HS-5 (cell line): ENCODE measurements at regions not wholly inside any gene's neighbourhood (a gene's known extent, or its start where the extent isn't known, plus 50 kb on each side); places are given as distances from the start of the nearest gene placed in this dataset.

Experiments used
- DNase-seq: peaks from one replicate; pipeline ENCODE4 v3.0.0-alpha.2; 2012; ENCODE audit warnings: low read depth

DNA sequence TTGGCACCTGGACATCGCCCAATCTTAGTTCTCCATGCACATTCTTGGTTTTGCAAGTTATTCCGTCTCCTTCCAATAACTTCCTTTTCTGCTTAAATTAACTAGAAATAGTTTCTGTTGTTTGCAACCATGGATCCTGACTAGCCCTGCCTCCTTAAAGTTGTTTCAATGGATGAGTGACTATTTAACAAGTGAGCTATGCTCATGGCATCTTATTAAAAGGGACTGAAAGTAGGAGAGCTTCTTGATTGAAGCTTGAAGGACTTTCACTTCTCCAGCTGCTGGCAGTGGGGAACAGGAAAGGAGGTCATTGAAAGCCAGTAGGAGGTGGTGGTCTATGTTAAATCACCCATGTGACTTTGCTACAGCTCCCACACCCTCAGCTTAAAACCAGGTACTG lies 466.8 kb downstream of the ARHGEF28 start:
- no peak for DNase-seq

DNA sequence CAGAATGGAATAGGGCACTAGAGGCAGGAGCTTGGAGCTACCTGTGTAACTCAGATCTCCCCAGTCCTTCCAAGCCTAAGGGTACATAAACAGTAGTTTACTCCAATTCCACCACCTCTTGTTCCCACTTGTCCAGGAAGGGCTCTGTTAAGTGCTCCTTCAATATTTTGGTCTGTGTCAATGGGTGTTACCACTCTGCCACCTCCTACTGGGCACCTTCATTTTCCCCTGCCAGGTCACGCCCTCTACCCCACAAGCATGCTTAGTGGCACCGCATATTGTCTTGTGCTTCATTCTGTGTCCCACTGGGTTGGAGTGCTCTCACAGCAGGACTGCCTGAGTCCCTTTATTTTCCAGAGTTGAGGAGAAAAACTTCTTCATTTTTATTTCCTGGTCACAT lies 459.8 kb downstream of the ARHGEF28 start:
- no peak for DNase-seq

DNA sequence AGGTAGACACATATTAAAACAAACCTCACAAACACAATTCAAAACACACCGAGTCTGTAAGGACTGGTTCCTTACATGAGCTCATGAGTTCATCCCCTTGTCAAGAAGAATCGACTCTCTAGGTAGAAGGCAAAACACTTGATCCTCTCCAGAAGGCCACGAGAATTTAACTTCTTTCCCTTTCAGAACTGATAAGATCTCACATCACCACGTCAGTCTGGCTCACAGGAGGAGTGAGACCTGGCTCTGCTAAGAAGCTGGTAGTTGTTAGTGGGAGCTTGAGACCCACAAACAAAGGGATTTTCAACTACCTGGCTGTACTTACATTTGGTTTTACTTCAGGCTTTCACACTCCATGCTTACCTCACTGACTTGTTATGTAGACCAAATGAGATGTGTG lies 459.2 kb downstream of the ARHGEF28 start:
- DNase-seq: no peak

DNA sequence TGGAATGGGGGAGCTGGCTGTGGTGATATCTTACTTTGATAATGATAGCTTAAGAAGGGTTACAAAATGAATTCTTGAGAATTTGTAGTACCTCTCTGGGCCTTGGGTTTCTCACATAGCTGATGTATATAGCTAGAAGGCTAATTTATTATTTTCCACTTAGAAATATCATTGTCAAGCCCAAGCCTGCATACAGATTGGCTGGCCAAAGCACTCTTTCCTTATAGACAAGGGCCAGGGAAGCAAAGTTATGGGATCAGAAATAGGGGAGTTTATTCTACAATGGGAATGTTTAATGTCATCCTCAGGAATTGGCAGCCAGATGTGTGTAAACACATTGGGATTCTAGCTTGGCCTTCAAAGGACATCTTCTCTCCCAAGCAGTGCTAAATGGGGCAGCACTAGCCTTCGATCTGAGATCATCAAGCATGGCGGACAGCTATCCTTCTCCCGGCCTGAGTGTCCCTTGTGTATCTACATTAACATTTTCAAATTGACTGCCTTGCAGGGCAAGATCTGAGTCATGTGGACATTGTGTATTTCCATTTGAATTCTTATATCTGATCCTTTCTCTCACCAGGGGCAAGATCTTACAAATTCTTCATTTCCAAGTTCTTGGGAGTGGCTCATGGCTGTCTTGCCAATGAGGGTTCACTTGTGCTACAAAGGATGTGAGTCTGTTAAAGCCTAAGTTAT lies 457.2 kb downstream of the ARHGEF28 start:
- no peak for DNase-seq

DNA sequence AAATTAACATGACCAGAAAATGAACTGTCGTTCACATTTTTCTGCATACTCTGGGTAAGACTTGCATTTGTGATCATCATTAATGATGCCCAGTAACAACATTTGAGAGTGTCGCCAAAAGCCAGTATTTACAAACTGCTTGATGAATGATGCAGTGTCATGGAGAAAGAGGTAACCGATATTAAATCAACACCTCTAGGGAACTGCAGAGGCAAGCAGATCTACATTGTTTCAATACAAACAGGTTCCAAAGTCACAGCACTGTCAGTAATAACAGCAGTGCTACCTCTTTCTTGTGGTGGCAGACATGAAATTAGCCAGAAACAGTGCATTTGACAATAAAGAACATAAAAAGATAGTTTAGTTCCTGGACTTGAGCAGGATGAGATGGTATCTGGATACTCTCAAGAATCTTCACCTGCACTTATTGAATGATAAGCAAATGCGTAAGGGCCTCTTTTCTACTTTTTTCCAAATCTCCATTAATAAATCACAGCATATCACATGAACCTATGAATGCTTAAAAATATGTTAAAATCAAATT lies 456.6 kb downstream of the ARHGEF28 start:
- DNase-seq: no peak

DNA sequence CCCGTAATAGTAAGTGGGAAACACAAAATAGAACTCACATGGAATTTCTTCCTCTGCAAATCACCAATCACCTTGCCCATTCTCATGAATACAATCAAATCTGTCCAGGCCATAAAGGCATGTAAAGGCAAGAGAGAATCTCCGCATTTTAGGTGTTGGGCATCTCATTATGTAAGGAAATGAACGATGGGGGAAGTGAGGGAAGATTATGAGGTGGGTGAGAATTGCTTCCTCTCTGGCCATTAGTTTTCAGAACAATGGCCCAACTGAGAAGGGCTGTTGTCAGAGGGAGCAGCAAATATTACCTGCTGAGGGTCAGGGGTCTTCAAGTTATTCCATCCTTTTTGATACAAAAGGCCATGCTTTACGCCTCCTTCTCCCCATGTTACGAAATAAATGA lies 455.1 kb downstream of the ARHGEF28 start:
- no peak for DNase-seq

DNA sequence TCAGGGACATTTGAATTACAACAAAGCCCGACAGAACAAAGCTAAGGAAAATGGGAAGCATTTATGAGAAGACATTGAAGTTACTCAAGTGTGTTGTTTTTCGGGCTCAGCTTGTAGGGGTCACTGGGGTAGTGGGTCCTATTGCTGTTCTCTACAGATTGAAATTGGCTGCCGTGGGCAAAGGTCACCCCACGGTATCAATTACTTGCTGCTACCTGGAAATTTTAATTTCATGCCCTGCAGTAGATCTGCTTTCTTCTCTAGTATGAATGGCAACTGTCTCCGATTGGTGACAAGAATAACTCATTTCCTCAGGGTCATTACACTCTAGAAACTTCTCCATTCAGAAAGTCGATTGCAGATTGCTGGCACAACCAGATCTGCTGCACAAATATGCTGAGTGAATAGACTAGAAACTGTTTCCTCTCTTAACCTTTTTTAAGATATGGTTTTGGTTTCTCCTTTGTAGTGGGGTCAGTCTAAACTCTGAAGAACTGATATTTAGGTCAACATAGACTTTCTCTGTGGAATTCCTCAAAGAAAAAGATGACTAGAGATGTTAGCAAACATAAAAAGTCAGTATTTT lies 454.1 kb downstream of the ARHGEF28 start:
- no peak for DNase-seq

DNA sequence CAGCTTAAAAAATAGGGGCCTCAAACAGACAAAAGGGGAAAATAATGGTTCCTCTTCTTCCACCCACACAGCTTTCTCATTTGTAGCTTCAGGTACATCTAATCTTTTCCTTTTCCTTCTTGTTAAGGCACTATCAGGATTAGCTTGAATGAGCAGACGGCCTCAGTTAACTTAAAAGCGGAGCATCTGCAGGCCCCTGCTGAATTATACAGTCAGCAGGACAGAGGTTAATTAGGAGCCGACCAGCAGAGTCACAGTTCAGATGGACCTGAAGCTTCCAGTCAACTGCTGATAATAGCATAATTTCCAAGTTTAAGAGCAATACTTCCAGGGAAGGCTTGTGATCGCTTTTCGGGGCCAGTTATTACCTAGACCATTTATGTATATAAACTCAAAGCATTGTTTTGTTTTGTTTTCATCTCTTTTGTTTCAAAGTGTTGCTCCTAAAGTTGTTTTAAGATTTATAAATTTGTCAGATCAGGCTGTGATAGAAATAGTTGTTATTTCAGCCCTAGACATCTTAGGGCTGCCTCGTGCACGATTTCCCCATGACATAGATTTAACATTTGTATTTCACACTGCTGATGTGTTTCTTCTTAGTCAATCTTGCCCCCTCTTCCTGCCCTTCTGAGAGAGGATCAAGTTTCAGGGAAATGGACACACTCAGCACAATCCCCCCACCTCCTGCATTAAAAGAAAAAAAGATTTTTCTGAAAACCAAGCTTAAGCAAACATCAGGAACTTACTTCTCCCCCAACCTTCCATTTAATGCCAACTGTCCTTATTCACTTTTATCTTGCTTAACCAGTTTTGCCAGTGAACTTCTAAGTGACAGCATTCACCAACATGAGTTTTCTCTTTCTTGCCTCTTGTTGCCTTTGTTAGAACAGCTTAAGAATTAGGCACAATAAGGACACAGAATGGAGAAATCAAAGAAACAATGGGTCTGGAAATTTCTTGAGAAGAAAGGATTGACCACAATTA lies 449.8 kb downstream of the ARHGEF28 start:
- no peak for DNase-seq

DNA sequence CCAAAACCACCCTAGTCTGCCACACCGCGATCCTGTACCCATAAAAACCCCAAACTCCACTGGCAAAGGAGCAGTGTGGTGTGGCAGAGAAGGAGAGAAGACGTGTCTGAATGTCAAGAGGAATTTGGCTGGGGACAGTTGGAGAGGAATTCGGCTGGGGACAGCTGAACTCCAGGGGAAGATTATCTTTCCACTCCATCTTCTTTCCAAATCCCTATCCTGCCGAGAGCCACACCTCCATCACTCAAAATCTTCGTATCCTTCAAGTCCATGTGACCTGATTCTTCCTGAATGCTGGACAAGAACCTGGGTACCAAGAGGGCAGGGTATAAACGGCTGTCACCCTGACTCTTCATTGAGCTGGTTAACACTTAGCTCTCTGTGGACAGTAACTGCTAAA lies 448.1 kb downstream of the ARHGEF28 start:
- no peak for DNase-seq

DNA sequence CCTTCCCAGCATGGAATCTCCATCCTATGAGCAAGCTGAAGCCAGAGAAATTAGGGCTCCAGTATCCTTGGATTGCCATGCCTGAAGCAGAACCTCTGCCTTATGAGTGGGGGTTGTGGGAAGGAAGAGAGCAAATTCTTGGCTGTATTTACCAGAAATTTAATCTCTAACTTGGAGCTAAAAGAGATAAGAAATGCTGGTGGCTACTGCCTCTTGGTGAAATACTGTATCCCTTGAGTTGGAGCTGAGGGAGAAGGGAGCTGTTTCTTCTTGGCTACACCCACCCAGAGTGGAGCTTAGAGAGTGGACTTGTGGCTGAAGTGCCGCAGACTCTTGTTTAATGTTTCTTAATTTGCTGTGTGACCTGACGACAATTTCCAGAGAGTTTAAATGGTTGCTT lies 447.3 kb downstream of the ARHGEF28 start:
- no peak for DNase-seq

DNA sequence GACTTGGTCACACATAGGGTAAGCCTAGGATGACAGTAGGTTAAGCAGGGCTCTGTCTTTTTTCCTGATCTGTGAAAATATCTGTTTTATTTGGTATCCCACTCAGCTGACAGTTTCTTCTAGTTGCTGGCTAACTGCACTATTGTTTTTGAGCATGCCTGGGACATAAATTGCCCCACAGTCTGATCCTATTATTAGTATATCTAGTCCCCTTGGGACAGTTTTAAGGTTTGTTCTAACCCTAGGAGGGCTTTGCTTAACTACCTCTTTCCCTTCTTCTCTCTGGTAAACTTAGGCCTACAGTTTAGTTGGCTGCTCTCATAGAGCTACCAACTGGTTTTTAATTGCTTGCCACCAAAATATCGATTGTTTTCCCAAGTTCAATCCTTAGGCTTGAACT lies 446.6 kb downstream of the ARHGEF28 start:
- DNase-seq: no peak

DNA sequence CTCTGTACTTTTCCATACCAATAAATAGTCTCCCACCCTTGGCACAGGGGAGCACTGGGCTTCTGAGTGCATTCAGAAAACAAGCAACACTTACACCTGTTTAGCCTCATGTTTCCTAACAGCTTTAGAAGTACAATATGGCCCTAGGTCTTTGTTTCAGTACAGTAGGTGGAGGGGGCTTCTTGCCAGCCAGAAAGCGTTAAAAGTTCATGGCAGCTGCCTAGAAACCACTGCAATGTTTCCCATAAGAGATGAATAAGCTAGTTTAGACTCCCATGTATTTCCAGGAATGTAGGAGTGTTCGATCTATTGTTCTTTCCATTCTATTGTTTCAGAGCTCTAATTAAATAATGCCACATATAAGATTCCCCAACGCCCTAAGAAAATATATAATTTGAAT lies 444.8 kb downstream of the ARHGEF28 start:
- DNase-seq: no peak

DNA sequence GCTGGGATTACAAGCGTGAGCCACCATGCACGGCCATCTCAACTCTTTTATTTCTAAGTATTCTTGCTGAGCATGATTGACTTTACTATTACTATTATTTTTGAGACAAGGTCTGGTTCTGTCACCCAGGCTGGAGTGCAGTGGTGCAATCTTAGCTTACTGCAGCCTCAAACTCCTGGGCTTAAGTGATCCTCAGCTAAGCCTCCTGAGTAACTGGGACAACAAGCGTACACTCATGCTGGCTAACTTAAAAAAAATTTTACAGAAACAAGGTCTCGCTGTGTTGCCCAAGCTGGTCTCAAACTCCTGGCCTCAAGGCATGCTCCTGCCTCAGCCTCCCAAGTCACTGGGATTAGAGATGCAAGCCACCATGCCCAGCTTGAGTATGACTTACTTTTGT lies 443.7 kb downstream of the ARHGEF28 start:
- DNase-seq: no peak

DNA sequence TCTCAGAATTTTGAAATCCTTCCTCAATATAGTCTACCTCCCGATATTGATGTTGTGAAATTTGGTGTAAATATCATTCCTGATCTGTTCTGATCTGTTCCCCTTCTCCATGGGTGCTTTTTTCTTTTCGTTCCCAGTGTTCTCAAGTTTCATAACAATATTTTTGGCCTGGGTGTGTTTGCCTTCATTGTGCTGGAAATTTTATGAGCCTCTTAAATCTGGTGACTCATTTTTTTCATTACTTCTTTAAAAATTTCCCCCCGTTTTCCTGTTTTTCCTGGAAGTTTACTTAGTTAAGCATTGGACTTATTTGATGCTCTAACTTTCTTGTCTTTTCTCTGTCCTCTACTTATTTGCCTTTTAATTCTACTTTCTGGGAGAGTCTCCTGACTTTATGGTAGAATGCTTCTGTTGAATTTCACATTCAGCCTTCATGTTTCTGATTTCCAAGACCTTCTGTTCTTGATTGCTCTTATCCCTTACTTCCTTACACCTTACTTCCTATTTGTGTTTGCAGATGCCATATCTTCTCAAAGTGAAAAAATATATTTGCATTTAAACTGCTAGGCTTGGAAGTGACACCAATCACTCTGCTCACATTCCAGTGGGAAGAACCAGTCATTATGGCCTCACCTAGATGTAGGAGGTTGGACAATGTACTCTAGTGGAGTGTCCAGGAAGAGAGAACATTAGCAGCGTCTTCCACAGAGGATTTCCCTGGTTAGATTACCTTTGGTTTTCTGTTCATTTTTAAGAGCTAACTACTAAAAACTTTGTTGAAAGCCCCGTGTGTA lies 441.9 kb downstream of the ARHGEF28 start:
- no peak for DNase-seq

DNA sequence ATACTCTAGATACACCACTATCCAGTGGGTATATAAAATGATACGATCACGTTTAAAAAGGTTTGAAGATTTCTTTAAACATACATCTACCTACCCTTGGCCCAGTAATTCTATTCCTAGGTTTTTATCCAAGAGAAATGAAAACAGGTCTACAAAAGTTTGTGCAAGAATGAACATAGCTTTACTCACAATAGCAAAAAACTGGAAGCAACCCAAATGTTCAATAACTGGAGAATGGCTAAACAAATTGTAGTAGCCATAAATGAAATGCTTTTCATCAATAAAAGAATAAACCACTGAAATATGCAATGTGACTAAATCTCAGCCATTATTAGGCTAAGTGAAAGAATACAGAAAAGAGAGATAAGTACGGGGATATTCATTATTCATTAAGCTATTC lies 438.9 kb downstream of the ARHGEF28 start:
- DNase-seq: no peak

DNA sequence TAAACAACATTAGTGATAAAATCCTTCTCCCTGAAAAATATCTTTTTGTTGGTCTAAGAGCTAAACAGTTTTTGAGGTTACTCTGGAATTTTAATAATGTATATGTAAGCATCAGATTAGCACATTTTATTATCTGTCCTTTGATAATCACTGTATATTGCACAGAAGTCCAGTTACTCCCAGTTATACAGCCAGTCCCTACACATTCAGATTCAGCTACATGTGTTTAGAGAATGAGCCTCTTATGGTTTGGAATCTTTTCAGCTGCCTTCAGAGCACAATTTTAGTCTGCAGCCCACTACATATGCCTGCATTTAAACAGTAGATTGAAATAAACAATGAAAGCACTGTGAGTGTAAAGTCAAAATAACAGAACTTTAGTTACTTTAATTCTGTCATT lies 438.2 kb downstream of the ARHGEF28 start:
- no peak for DNase-seq

DNA sequence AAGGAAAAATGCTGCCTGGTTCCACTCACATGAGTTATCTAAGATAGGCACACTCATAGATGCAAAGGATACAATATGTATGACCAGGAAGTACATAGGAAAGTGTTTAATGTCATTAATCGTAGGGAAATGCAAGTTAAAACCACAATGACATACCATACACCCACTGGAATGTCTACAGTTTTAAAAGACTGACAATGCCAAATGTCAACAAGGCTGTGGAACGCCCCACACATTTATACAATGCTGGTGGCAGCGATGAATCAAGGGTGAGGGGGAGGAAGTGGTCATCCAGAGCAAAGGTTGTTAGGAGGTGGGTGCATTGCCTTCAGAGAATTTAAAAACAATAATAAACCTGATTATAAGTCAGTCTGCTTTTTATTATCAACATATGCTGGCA lies 437.8 kb downstream of the ARHGEF28 start:
- peak; percentile 79 for DNase-seq

DNA sequence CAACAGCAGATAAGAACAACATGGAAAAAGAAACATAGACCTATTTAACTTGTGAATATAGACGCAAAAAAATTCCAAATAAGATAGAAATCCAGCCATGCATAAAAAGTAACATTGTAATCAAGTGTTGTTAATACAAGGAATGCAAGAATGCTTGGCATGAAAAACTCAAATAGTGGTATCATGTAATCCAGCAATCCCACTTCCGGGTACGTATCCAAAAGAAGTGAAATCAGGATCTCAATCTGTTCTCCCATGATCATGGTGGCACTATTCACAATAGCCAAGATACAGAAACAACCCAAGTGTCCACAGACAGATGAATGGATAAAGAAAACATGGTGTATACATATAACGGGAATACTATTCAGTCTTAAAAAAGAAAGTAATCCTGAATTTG lies 437.4 kb downstream of the ARHGEF28 start:
- no peak for DNase-seq

DNA sequence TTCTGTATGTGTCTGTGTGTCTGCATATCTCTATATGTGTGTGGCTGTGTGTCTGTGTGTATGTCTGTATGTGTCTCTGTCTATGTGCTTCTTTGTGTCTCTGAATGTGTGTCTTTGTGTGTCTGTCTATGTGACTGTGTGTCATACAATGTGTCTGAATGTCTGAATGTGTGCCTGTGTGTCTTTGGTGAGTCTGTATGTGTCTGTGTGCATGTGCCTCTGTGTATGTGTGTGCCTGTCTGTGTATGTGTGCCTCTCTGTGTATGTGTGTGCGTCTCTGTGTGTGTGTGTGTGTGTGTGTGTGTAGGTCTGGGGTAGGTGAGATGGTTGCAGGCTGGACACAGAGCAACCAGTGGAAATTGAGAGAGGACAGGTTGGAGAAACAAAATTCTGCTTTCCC lies 435.3 kb downstream of the ARHGEF28 start:
- no peak for DNase-seq

DNA sequence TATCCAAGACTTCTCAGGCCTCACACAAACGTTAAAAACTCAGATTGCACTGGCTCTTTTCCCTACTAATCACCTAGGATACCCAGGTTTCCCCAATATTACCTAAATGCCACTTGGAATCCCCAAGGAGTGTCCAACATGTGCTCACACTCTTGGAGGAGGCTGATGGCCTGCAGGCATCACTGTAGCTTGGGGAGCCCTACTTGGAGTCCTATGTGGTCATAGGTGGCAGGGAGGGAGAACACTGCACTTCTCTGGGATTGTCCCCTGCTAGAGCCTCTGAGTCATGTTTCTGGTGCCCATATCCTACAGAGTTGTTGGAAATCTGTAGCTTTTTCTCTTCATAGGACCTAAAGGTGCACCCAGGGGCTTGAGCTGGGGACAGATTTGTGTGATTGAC lies 433.7 kb downstream of the ARHGEF28 start:
- no peak for DNase-seq

DNA sequence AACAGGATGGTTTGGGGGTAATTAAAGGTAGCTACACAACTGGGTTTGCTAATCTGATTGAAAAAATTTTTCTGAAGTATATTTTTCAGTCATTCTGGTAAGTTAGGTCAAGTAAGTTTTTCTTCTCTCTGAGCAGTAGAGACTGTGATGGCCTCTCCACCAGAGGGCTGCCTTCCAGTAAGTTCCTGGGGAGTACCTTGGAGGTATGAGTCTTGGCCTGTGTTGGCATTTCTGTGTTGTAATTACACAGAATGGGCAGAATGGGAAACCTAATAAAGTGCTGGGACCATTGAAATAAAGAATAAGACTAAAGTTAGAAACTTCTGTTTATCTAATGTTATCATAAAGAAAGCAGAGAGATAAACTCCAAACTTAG lies 430.8 kb downstream of the ARHGEF28 start:
- no peak for DNase-seq
